CMK (cell line): ENCODE measurements at regions not wholly inside any gene's neighbourhood (a gene's known extent, or its start where the extent isn't known, plus 50 kb on each side); places are given as distances from the start of the nearest gene placed in this dataset.
"Not testable (repeated sequence)": the region's sequence is repeated elsewhere in the genome, so short reads cannot be mapped to it uniquely, and the experiment has no call there.

Source experiments
- DNase-seq: peaks from one replicate; pipeline ENCODE4 v3.0.0-alpha.2; 2010; ENCODE audit warnings: low read depth

DNA sequence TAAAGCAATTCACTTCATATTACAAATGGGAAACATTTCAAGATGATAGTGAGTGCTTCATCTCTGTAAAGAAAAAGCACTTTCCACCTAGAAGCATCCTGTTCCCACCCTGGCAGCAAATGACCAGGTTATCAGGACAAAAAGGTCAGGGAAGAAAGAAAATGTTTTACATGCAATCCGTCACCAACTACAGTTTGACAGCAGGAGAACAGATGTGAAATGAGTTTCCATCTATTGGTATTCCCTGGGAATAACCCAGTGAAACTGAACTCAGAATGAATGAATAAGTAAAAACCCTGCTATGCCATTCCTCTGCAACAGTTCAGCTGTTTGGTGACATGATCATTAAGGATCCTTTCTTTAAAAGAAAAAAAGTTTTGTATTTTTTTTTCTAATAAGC lies 67.6 kb downstream of the HTR1A start:
- DNase-seq: no peak

DNA sequence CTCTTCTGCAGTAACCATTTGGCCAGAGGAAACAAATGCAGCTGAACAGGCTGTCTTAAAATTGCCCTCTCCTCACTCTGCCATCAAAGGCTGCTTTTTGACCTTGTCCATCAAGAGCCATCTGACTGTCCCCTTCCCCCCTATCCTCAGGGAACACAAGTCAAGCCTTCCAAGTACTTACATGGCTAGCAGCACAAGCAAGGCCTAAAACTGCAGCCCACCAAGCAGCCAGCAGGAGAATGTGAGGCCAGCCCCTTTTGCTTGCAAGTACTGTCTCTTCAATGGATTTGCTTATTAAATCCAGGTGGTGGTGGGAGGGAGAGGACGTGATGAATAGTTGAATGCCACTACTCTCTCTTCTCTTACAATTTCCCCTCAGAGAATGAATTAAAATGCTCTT lies 83.5 kb downstream of the HTR1A start:
- DNase-seq: no peak

- no peak for DNase-seq
These were observed 84.3 kb downstream of the HTR1A start for GRCh38 chr5:63877961-63878360.

GRCh38 chr5:63860379-63860778 lies 101.9 kb downstream of the HTR1A start:
- no peak for DNase-seq

DNA sequence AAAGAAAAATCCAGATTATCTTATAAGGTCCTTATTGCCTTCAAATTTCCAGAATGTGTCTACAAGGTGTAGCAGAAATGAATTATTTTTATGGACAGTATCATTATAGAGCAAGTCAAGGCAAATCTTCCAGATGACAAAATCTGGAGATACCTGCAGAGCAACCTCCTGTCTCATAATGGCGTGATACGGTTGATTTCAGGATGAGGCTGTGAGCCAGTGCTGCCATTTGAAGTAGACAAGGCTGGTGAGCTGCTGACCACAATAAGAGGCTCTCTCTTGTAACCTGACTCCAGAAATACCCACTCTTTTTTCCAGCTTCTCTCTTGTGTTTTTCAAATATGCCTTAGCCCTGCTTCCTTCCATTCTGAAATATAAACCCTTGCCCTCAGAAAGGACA lies 108.2 kb downstream of the HTR1A start:
- DNase-seq: no peak

GRCh38 chr5:63843190-63843589 lies 119.1 kb downstream of the HTR1A start:
- no peak for DNase-seq

DNA sequence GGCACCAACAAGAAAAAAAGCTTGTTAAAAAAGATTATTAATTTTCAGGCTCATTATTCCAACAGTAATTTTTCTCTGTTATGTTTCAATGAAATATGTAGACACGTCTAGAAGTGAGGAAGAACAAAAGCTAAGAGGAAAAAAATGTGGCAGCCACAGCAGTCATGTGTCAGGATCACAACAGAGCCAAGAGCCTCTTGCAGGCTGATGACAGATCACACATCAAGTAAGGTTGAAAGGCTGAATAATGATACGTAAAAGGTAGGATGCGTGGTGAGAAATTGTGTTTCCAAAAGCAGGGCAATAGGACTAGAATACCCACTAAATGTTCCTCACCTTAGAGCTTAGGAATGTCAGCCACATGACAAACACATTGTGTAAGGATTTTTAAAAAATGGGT lies 124.8 kb downstream of the HTR1A start:
- no peak for DNase-seq

GRCh38 chr5:63831381-63831780 lies 130.9 kb downstream of the HTR1A start:
- DNase-seq: no peak

DNA sequence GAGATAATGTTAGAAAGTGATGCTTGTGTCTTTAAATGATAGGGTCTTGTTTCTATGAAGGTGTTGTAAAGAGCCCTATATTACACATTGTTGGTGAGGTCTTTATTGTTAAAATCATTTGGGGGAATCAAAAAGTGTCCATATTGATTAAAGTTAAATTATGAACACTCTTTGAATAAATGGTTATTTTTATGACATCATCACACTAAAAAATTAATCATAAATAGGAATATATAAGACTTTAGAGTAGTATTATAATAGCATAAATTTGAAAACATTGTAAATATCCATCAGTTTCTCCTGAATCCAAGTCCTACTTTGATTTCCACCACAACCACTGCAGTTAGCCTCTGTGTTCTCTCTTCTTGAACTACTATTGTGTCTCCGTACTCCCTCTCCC lies 136.3 kb downstream of the HTR1A start:
- no peak for DNase-seq

DNA sequence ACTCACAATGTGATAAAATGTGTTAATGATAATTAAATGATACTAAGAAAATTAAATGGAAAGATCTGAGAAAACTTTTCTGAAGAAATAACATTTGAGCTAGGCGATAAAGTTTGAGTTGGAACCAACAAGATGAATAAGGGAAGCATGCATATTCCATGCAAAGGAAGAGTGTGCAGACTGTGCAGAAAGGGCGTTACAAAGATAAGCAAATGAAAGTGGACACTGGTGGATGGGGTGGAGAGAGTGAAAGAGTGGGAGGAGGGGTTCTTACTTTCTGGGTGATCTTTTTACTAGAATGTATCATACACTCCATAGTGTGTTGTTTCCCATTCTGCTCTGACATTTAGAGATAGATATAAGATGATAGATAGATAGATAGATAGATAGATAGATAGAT lies 138.7 kb downstream of the HTR1A start:
- DNase-seq: no peak

DNA sequence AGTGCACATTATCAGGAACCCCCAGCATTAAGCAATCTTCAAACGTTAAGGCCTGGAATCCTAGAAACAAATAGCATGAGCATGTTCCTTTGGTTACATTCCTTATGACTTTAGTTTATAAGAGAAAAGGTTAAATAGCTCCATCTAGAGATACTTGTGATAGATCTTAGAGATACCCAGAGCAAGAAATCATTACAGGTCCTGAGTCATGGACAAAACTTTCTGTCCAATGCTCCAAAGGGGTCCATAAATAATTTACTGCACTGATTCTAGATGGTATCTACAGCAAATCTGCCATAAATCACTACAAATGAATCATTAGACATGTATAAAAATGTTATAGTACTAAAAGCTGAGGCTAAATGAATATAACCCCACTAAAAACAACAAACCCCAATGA lies 139.6 kb downstream of the HTR1A start:
- no peak for DNase-seq

- DNase-seq: peak; percentile 81
These were observed 141.7 kb downstream of the HTR1A start for GRCh38 chr5:63820577-63820976.

GRCh38 chr5:63812693-63813092 lies 149.6 kb downstream of the HTR1A start:
- no peak for DNase-seq

- DNase-seq: no peak
These were observed 150.3 kb downstream of the HTR1A start for GRCh38 chr5:63811961-63812360.

GRCh38 chr5:63811286-63811685 lies 151.0 kb downstream of the HTR1A start:
- no peak for DNase-seq

DNA sequence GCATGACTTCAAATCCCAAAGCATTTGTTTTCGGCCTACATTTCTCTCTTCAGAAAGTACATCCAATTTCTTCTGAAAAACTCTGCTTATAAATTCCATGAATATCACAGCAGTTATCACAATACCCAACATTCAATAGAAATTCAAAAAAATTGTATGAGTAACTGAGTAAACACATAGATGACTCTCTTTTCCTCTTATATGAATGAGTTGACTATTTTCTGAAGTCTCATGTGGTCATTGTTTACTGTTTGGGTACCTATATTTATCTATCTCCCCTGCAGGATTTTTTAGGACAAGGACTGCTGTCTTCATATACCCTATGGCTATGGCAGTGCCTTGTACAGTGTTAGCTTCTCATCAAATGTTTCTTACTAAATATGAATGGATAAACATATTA lies 157.1 kb downstream of the HTR1A start:
- no peak for DNase-seq

- no peak for DNase-seq
These were observed 159.1 kb downstream of the HTR1A start for GRCh38 chr5:63803165-63803564.

DNA sequence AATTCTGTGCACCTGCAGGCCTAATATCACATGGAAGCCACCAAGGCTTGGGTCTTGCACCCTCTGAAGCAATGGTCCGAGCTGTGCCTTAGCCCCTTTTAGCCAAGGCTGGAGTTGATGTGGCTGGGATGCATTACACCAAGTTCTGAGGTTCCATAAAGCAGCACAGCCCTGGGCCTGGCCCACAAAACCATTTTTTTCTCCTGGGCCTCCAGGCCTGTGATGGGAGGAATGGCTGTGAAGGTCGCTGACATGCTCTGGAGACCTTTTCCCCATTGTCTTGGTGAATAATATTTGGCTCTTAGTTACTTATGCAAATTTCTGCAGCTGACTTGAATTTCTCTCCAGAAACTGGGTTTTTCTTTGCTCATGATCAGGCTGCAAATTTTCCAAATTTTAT lies 167.3 kb downstream of the HTR1A start:
- no peak for DNase-seq

GRCh38 chr5:63794296-63794695 lies 167.9 kb downstream of the HTR1A start:
- DNase-seq: no peak

- DNase-seq: no peak
These were observed 187.3 kb downstream of the HTR1A start for GRCh38 chr5:63774939-63775338.

DNA sequence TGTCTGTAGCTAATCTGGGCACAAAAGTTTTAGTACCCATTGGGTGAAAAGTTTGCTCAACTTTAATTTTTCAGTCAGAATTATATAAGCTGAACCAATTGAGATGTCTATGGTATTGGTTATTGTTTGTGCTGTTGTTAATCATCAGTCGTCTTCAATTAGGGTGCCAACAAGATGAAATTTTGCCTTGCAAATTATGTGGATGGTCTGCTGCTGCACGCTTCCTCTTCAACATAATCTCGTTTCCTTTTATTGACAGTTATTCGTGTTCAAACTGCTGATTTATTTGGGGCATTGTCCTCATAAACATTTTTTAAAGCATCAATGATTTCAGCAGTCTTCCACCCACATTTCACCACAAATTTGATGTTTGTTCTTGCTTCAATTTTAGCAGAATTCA lies 194.0 kb downstream of the HTR1A start:
- DNase-seq: no peak

GRCh38 chr5:63760965-63761364 lies 201.3 kb downstream of the HTR1A start:
- DNase-seq: no peak

GRCh38 chr5:63743096-63743798 lies 219.0 kb downstream of the HTR1A start:
- DNase-seq: no peak

DNA sequence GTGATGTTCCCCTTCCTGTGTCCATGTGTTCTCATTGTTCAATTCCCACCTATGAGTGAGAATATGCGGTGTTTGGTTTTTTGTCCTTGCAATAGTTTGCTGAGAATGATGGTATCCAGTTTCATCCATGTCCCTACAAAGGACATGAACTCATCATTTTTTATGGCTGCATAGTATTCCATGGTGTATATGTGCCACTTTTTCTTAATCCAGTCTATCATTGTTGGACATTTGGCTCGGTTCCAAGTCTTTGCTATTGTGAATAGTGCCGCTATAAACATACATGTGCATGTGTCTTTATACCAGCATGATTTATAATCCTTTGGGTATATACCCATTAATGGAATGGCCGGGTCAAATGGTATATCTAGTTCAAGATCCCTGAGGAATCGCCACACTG lies 229.4 kb downstream of the HTR1A start:
- DNase-seq: not testable (repeated sequence)

- no peak for DNase-seq
These were observed 234.7 kb downstream of the HTR1A start for GRCh38 chr5:63727583-63727982.
